Mesothelial cell of epicardium (in vitro differentiated cells): ENCODE measurements at regions not wholly inside any gene's neighbourhood (a gene's known extent, or its start where the extent isn't known, plus 50 kb on each side); places are given as distances from the start of the nearest gene placed in this dataset.

Experiments used
- DNase-seq, 2 experiments: peaks; one replicate each; pipeline ENCODE4 v3.0.0; 2021; ENCODE audit warnings: low spot score in 2 of 2; ENCODE audit not compliant: unreplicated experiment in 2 of 2
- H3K27ac Mint-ChIP-seq: 2 replicates; pipeline ENCODE4 v1.8.0; 2021; ENCODE audit warnings: mixed read lengths
- H3K27me3 Mint-ChIP-seq: 2 replicates; pipeline ENCODE4 v1.8.0; 2021; ENCODE audit warnings: low read depth, mixed read lengths
- H3K36me3 Mint-ChIP-seq: 2 replicates; pipeline ENCODE4 v1.8.0; 2021; ENCODE audit warnings: mixed read lengths
- H3K4me1 Mint-ChIP-seq: 2 replicates; pipeline ENCODE4 v1.8.0; 2021; ENCODE audit warnings: mixed read lengths
- H3K4me3 Mint-ChIP-seq: 2 replicates; pipeline ENCODE4 v1.8.0; 2021; ENCODE audit warnings: mild to moderate bottlenecking, moderate library complexity, mixed read lengths
- H3K9me3 Mint-ChIP-seq: 2 replicates; pipeline ENCODE4 v1.8.0; 2021; ENCODE audit warnings: mixed read lengths
- TF ChIP-seq, protein P1 (sequence below): fragments of 200-600 bp; sonication (generic); IDR thresholded peaks from one replicate; pipeline ENCODE4 v1.5.0; 2021; ENCODE audit warnings: antibody characterized with exemption; ENCODE audit not compliant: unreplicated experiment

DNA sequence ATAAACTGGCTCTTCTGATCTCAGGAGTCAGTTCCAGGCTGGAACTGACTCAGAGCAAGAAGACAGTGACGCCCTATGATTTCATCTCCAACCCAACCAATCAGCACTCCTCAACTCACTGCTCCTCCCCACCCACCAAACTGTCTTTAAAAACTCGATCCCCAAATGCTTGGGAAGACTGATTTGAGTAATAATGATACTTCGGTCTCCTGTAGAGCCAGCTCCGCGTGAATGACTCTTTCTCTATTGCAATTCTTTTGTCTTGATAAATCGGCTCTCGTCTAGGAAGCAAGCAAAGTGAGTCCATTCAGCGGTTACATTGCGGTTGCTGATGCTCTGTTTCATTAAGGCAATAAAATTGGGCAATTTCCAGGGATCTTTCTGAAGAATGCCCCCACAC lies 1025.3 kb upstream of the CNTNAP5 start:
- DNase-seq: no peak
- Mint-ChIP-seq H3K27me3 (no peaks in the 10 kb centered on the region), H3K36me3 (no peaks in the 10 kb centered on the region), H3K4me3 (no peak overlapping the region), H3K4me1 (peaks cover 5% of the 10 kb centered on the region), H3K9me3 (peaks cover 9% of the 10 kb centered on the region), H3K27ac (no peak overlapping the region)
- TF ChIP-seq, protein P1, sequence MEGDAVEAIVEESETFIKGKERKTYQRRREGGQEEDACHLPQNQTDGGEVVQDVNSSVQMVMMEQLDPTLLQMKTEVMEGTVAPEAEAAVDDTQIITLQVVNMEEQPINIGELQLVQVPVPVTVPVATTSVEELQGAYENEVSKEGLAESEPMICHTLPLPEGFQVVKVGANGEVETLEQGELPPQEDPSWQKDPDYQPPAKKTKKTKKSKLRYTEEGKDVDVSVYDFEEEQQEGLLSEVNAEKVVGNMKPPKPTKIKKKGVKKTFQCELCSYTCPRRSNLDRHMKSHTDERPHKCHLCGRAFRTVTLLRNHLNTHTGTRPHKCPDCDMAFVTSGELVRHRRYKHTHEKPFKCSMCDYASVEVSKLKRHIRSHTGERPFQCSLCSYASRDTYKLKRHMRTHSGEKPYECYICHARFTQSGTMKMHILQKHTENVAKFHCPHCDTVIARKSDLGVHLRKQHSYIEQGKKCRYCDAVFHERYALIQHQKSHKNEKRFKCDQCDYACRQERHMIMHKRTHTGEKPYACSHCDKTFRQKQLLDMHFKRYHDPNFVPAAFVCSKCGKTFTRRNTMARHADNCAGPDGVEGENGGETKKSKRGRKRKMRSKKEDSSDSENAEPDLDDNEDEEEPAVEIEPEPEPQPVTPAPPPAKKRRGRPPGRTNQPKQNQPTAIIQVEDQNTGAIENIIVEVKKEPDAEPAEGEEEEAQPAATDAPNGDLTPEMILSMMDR: no peak

DNA sequence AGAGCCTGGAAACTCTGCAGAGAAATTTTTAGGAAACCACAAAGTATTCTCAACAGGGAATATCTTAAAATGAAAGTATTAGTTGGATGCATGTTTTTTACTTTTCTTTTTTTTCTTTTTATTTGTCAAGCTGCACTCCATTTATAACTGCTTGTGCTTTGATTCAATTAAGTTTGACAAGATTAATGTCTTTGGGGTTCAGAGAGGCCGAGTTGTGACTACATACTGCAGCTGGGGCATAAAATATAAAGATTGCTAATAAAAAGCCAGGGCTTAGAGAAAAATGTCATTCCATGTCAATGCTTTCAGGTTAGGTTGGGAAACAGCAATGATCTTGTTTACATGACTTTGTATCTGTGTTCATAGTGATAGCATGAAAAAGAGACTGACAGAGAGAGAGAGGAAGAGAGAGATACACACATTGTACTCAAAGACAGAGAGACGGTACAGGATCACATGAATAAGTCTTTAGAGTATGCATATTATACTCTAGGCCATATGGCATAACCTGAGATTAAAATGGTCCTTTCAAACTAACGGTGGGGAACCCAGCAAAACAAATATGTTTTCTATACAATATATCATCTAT lies 1022.3 kb upstream of the CNTNAP5 start:
- H3K9me3 Mint-ChIP-seq: peaks cover 23% of the 10 kb centered on the region
- H3K4me3 Mint-ChIP-seq: no peak overlapping the region
- H3K36me3 Mint-ChIP-seq: peaks cover 3% of the 10 kb centered on the region
- no peak for DNase-seq
- H3K27ac Mint-ChIP-seq: no peak overlapping the region
- TF ChIP-seq, protein P1: no peak
- H3K4me1 Mint-ChIP-seq: peaks cover 5% of the 10 kb centered on the region
- no peaks in the 10 kb centered on the region for H3K27me3 Mint-ChIP-seq

DNA sequence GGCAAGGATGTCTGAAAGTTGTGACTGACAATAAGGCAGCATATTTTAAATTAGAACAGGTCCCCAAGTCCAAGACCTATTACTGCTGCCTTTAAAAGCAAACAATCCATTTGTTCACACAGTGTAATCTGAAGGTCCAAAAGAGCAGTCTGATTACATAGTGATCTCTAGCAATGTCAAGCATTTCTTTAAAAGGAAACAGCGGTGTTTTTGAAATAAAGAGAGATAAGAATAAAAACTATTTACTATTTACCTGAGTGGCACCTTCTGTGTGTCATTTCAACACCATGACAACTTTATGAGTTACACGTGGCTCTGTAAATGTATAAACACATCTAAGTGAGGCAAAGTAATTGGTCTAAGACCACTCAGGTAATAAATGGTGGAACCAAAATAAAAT lies 1009.9 kb upstream of the CNTNAP5 start:
- Mint-ChIP-seq H3K9me3 (peaks cover 20% of the 10 kb centered on the region), H3K27ac (no peak overlapping the region), H3K4me1 (no peaks in the 10 kb centered on the region), H3K27me3 (no peaks in the 10 kb centered on the region), H3K36me3 (no peaks in the 10 kb centered on the region), H3K4me3 (no peak overlapping the region)
- no peak for DNase-seq
- TF ChIP-seq, protein P1: no peak

DNA sequence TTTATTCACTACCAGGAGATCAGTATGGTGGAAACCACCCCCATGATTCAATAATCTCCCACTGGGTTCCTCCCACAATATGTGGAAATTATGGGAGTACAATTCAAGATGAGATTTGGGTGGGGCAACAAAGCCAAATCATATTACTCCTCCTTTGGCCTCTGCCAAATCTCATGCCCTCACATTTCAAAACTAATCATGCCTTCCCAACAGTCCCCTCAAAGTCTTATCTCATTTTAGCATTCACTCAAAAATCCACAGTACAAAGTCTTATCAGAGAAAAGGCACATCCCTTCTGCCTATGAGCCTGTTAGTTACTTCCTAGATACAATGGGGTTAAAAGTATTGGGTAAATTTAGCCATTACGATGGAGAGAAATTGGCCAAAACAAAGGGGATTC lies 989.5 kb upstream of the CNTNAP5 start:
- peaks cover 38% of the 10 kb centered on the region for H3K9me3 Mint-ChIP-seq
- H3K36me3 Mint-ChIP-seq: peaks cover 3% of the 10 kb centered on the region
- TF ChIP-seq, protein P1: no peak
- no peak overlapping the region for H3K27ac Mint-ChIP-seq
- no peaks in the 10 kb centered on the region for H3K27me3 Mint-ChIP-seq
- H3K4me3 Mint-ChIP-seq: no peak overlapping the region
- no peak for DNase-seq
- no peaks in the 10 kb centered on the region for H3K4me1 Mint-ChIP-seq

DNA sequence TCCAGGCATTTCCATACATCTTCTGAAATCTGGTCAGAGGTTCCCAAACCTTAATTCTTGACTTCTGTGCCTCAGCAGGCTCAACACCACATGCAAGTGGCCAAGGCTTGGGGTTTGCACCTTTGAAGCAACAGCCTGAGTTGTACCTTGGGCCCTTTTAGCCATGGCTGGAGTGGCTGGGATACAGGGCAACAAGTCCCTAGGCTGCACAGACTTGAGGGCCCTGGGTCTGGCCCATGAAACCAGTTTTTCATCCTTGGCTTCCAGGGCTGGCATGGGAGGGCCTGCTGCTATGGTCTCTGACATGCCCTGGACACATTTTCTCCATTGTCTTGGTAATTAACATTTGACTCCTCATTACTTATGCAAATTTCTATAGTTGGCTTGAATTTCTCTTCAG lies 988.8 kb upstream of the CNTNAP5 start:
- Mint-ChIP-seq H3K4me1 (no peaks in the 10 kb centered on the region), H3K9me3 (peaks cover 38% of the 10 kb centered on the region), H3K4me3 (no peak overlapping the region), H3K36me3 (peaks cover 3% of the 10 kb centered on the region), H3K27me3 (no peaks in the 10 kb centered on the region), H3K27ac (no peak overlapping the region)
- DNase-seq: no peak
- TF ChIP-seq, protein P1: no peak

DNA sequence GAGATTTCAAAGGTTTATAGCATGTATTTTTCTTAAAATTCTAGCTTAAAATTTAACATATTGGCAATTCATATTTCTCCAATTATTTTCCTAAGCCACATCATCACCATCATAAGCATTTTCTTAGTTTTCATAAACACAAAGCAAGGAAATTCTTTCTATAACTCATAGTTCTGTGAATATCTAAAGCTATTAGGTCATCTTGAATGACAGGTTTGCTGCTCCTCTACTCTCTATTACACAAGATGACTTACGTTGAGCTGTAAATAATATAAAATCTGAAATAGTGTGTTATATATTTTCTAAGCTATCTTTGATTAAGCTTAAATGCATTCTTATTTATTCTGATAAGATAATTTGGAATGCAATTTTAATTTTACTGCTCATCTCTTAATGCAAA lies 984.6 kb upstream of the CNTNAP5 start:
- TF ChIP-seq, protein P1: no peak
- no peak overlapping the region for H3K27ac Mint-ChIP-seq
- no peaks in the 10 kb centered on the region for H3K36me3 Mint-ChIP-seq
- H3K27me3 Mint-ChIP-seq: no peaks in the 10 kb centered on the region
- H3K9me3 Mint-ChIP-seq: peaks cover 21% of the 10 kb centered on the region
- peaks cover 9% of the 10 kb centered on the region for H3K4me1 Mint-ChIP-seq
- no peak for DNase-seq
- H3K4me3 Mint-ChIP-seq: no peak overlapping the region
